Activated CD4-positive, alpha-beta T cell treated with anti-CD3 and anti-CD28 coated beads, Interleukin-10, Interleukin-2, amounts not matched to agents 100 ng/mL and 50 ng/mL, durations not matched to agents 16 hours and 8 hours (primary cell): ENCODE measurements at regions not wholly inside any gene's neighbourhood (a gene's known extent, or its start where the extent isn't known, plus 50 kb on each side); places are given as distances from the start of the nearest gene placed in this dataset.

Experiments
- DNase-seq: peaks from one replicate; pipeline ENCODE4 v3.0.0-alpha.2; 2020

GRCh38 chr3:83902787-83903533 is 1055.8 kb upstream of the CADM2 start:
- DNase-seq, result no peak

GRCh38 chr3:83913381-83913780 is 1045.4 kb upstream of the CADM2 start:
- DNase-seq, result no peak

GRCh38 chr3:83926291-83926690 is 1032.5 kb upstream of the CADM2 start:
- no peak for DNase-seq

- peak; percentile 38 for DNase-seq
These were observed 1030.4 kb upstream of the CADM2 start for GRCh38 chr3:83928391-83928790.

- no peak for DNase-seq
These were observed 1029.9 kb upstream of the CADM2 start for GRCh38 chr3:83928903-83929302.

GRCh38 chr3:83934192-83935021 is 1024.4 kb upstream of the CADM2 start:
- no peak for DNase-seq

- no peak for DNase-seq
These were observed 1020.3 kb upstream of the CADM2 start for GRCh38 chr3:83938491-83938890.

GRCh38 chr3:83941990-83942745 is 1016.6 kb upstream of the CADM2 start:
- no peak for DNase-seq

- DNase-seq, result no peak
These were observed 1012.7 kb upstream of the CADM2 start for GRCh38 chr3:83946049-83946448.

GRCh38 chr3:83946554-83946953 is 1012.2 kb upstream of the CADM2 start:
- DNase-seq, result no peak

- no peak for DNase-seq
These were observed 1010.0 kb upstream of the CADM2 start for GRCh38 chr3:83948771-83949170.

GRCh38 chr3:83953417-83954089 is 1005.2 kb upstream of the CADM2 start:
- no peak for DNase-seq

GRCh38 chr3:83956431-83956830 is 1002.4 kb upstream of the CADM2 start:
- DNase-seq, result no peak

GRCh38 chr3:83968356-83968755 is 990.4 kb upstream of the CADM2 start:
- no peak for DNase-seq

- no peak for DNase-seq
These were observed 987.1 kb upstream of the CADM2 start for GRCh38 chr3:83971666-83972065.

- DNase-seq, result no peak
These were observed 950.2 kb upstream of the CADM2 start for GRCh38 chr3:84008623-84009022.

GRCh38 chr3:84023842-84024241 is 934.9 kb upstream of the CADM2 start:
- DNase-seq, result no peak

- no peak for DNase-seq
These were observed 919.7 kb upstream of the CADM2 start for GRCh38 chr3:84039099-84039498.

GRCh38 chr3:84042399-84043106 is 916.2 kb upstream of the CADM2 start:
- DNase-seq, result no peak

GRCh38 chr3:84066915-84067314 is 891.9 kb upstream of the CADM2 start:
- no peak for DNase-seq

GRCh38 chr3:84073664-84074063 is 885.1 kb upstream of the CADM2 start:
- no peak for DNase-seq

- no peak for DNase-seq
These were observed 884.0 kb upstream of the CADM2 start for GRCh38 chr3:84074767-84075166.
